ENCODE measurements at regions not wholly inside any gene's neighbourhood (a gene's known extent, or its start where the extent isn't known, plus 50 kb on each side); places are given as distances from the start of the nearest gene placed in this dataset.

DNA sequence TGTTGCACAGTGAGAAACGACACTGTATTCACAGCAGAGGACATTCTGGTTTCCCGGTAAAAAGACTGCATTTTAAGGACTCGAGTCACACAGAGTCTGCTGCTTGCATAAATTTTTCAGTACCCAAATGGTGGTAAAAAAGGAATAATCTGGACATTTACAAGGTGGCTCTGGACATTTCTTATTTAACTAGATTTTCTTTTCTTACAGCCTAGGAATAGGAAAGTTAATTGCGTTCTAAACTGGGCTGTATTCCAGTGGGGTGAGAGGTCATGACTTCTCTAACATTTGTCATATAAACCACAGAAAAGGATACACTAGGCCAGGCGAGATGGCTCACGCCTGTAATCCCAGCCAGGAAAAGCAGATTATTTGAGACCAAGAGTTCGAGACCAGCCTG, 237.5 kb upstream of the KLF6 start:
- no peak overlapping the region for H3K27ac ChIP-seq (ENCODE audit: insufficient read depth, low read length, poor library complexity, severe bottlenecking)
- Mint-ChIP-seq H3K36me3 (peaks cover 7% of the 10 kb centered on the region), H3K4me1 (peaks cover 4 to 23% (median 11%) of the 10 kb centered on the region in 4 donors), H3K4me3 (no peak overlapping the region), H3K27me3 (no peaks in the 10 kb centered on the region), H3K27ac (no peak overlapping the region), H3K9me3 (no peaks in the 10 kb centered on the region)
- H3K4me3 ChIP-seq (ENCODE audit: low read depth, low read length) = no peak overlapping the region
- no peak for ATAC-seq (ENCODE audit: low read depth in 2 of 2)
- no peaks in the 10 kb centered on the region for H3K4me1 ChIP-seq (ENCODE audit: control insufficient read depth, insufficient read depth, low read length, poor library complexity, severe bottlenecking)
- H3K27me3 ChIP-seq (ENCODE audit: control insufficient read depth, insufficient read depth, low read length) = no peaks in the 10 kb centered on the region
- H3K9me3 ChIP-seq (ENCODE audit: control insufficient read depth in 2 of 2, low read length in 2 of 2) = no peaks in the 10 kb centered on the region
- no peaks in the 10 kb centered on the region for H3K36me3 ChIP-seq (ENCODE audit: control insufficient read depth, insufficient read depth, low read length)
- DNase-seq = no peak

DNA sequence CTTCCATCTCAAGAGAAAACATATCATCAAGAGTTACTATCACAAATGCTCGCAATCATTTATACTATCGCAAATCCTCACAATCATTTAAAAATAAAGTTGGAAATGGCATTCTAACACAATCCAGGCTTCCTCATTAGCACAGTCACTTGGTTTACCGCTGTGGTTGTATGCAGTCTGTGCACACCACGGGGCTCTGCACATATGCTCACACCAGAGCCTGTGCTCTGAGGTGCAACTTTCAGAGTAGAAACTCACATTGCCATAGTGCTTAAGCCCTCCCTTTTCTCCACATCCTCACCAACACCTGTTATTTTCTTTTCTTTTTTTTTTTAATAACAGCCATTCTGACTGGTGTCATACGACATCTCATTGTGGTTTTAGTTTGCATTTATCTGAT, 235.6 kb upstream of the KLF6 start:
- H3K36me3 Mint-ChIP-seq = peaks cover 7% of the 10 kb centered on the region
- H3K27me3 Mint-ChIP-seq = no peaks in the 10 kb centered on the region
- Histone ChIP-seq H3K27ac (ENCODE audit: insufficient read depth, low read length, poor library complexity, severe bottlenecking) (no peak overlapping the region), H3K36me3 (ENCODE audit: control insufficient read depth, insufficient read depth, low read length) (no peaks in the 10 kb centered on the region), H3K4me1 (ENCODE audit: control insufficient read depth, insufficient read depth, low read length, poor library complexity, severe bottlenecking) (no peaks in the 10 kb centered on the region), H3K27me3 (ENCODE audit: control insufficient read depth, insufficient read depth, low read length) (no peaks in the 10 kb centered on the region), H3K9me3 (ENCODE audit: control insufficient read depth in 2 of 2, low read length in 2 of 2) (no peaks in the 10 kb centered on the region), H3K4me3 (ENCODE audit: low read depth, low read length) (no peak overlapping the region)
- H3K4me3 Mint-ChIP-seq = peak overlapping the region in 1 of 4 donors; percentile 7
- peaks cover 4 to 18% (median 11%) of the 10 kb centered on the region in 4 donors for H3K4me1 Mint-ChIP-seq
- no peak overlapping the region for H3K27ac Mint-ChIP-seq
- no peak for DNase-seq
- peak in 1 of 2 donors; percentile 24 for ATAC-seq (ENCODE audit: low read depth in 2 of 2)
- H3K9me3 Mint-ChIP-seq = no peaks in the 10 kb centered on the region

DNA sequence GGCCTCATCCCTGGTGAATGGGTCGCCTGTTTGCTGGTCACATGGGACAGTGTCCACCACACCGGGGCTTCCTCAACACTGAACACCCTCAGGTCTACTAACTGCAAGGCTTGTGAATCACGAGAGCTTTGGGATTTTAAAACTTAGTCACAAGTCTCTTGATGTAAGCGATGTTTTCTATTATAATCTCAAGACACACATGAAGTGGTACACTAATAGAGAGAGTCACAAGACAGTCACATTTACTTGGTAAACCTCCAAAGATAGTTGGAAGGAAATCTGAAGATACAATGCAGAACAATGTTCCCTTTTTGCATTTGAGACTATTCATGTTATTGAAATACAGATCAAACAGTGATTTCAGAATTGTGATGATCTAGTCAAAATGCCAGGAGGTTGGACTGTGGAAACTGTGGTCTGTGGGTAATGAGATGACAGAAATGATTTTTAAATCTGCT, 233.1 kb upstream of the KLF6 start:
- Mint-ChIP-seq H3K36me3 (peaks cover 7% of the 10 kb centered on the region), H3K27ac (peak overlapping the region in 1 of 3 donors; percentile 41), H3K4me1 (peaks cover 10 to 22% (median 16%) of the 10 kb centered on the region in 4 donors), H3K4me3 (no peak overlapping the region), H3K9me3 (no peaks in the 10 kb centered on the region), H3K27me3 (no peaks in the 10 kb centered on the region)
- H3K27ac ChIP-seq (ENCODE audit: insufficient read depth, low read length, poor library complexity, severe bottlenecking) = no peak overlapping the region
- DNase-seq = no peak
- no peaks in the 10 kb centered on the region for H3K9me3 ChIP-seq (ENCODE audit: control insufficient read depth in 2 of 2, low read length in 2 of 2)
- no peaks in the 10 kb centered on the region for H3K4me1 ChIP-seq (ENCODE audit: control insufficient read depth, insufficient read depth, low read length, poor library complexity, severe bottlenecking)
- no peaks in the 10 kb centered on the region for H3K36me3 ChIP-seq (ENCODE audit: control insufficient read depth, insufficient read depth, low read length)
- no peak overlapping the region for H3K4me3 ChIP-seq (ENCODE audit: low read depth, low read length)
- H3K27me3 ChIP-seq (ENCODE audit: control insufficient read depth, insufficient read depth, low read length) = no peaks in the 10 kb centered on the region
- ATAC-seq (ENCODE audit: low read depth in 2 of 2) = no peak

DNA sequence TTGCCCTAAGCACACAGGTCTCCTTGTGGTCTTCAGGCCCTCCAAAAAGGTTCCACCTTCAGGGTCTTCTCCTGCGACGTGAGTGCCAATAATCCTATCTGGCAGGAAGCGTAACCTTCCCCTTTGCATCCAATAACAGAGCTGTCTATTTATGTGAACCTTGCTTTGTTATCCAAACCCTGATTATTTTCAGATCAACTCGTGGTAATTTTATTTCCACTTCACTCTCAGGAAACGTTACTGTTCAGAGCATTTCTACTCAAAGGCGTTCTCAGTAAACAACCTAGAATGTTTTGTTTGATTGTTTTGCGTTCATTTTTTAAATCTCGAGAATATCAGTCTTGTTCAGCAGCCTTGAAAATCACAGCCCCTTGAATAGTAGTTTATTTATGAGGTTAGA, 232.3 kb upstream of the KLF6 start:
- ATAC-seq (ENCODE audit: low read depth in 2 of 2) (no peak), DNase-seq (no peak)
- Mint-ChIP-seq H3K36me3 (peaks cover 7% of the 10 kb centered on the region), H3K27me3 (no peaks in the 10 kb centered on the region), H3K27ac (peak overlapping the region in 1 of 3 donors; percentile 41), H3K9me3 (no peaks in the 10 kb centered on the region), H3K4me3 (no peak overlapping the region), H3K4me1 (peaks cover 12 to 27% (median 18%) of the 10 kb centered on the region in 4 donors)
- no peaks in the 10 kb centered on the region for H3K9me3 ChIP-seq (ENCODE audit: control insufficient read depth in 2 of 2, low read length in 2 of 2)
- no peak overlapping the region for H3K27ac ChIP-seq (ENCODE audit: insufficient read depth, low read length, poor library complexity, severe bottlenecking)
- H3K4me1 ChIP-seq (ENCODE audit: control insufficient read depth, insufficient read depth, low read length, poor library complexity, severe bottlenecking) = no peaks in the 10 kb centered on the region
- no peak overlapping the region for H3K4me3 ChIP-seq (ENCODE audit: low read depth, low read length)
- H3K27me3 ChIP-seq (ENCODE audit: control insufficient read depth, insufficient read depth, low read length) = no peaks in the 10 kb centered on the region
- H3K36me3 ChIP-seq (ENCODE audit: control insufficient read depth, insufficient read depth, low read length) = no peaks in the 10 kb centered on the region

DNA sequence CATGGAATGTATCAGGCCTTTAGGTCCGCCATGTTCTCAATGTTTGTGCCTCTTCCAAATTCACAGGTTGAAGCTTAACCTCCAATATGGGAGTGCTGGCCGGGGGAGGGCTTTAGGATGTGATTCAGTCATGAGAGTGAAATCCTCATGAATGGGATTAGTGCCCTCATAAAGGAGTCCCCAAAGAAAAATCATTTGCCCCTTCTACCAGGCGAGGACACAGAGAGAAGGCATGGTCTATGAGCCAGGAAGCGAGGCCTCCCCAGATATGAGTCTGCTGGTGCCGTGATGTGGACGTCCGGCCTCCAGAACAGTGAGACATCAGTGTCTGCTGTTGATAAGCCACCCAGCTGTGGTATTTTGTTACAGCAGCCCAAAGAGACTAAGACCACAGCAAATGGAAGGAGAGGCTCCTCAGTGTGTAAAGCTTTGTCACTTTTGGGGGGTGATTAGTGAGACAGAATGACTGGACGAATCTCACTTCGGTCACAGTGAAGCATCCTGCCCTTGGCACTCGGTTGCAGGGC, 231.3 kb upstream of the KLF6 start:
- Mint-ChIP-seq H3K4me1 (peaks cover 12 to 27% (median 18%) of the 10 kb centered on the region in 4 donors), H3K4me3 (no peak overlapping the region), H3K27ac (no peak overlapping the region), H3K36me3 (peaks cover 5% of the 10 kb centered on the region), H3K9me3 (no peaks in the 10 kb centered on the region), H3K27me3 (no peaks in the 10 kb centered on the region)
- ATAC-seq (ENCODE audit: low read depth in 2 of 2) (no peak), DNase-seq (no peak)
- Histone ChIP-seq H3K36me3 (ENCODE audit: control insufficient read depth, insufficient read depth, low read length) (no peaks in the 10 kb centered on the region), H3K9me3 (ENCODE audit: control insufficient read depth in 2 of 2, low read length in 2 of 2) (no peaks in the 10 kb centered on the region), H3K4me1 (ENCODE audit: control insufficient read depth, insufficient read depth, low read length, poor library complexity, severe bottlenecking) (no peaks in the 10 kb centered on the region), H3K27me3 (ENCODE audit: control insufficient read depth, insufficient read depth, low read length) (no peaks in the 10 kb centered on the region), H3K27ac (ENCODE audit: insufficient read depth, low read length, poor library complexity, severe bottlenecking) (no peak overlapping the region), H3K4me3 (ENCODE audit: low read depth, low read length) (no peak overlapping the region)

DNA sequence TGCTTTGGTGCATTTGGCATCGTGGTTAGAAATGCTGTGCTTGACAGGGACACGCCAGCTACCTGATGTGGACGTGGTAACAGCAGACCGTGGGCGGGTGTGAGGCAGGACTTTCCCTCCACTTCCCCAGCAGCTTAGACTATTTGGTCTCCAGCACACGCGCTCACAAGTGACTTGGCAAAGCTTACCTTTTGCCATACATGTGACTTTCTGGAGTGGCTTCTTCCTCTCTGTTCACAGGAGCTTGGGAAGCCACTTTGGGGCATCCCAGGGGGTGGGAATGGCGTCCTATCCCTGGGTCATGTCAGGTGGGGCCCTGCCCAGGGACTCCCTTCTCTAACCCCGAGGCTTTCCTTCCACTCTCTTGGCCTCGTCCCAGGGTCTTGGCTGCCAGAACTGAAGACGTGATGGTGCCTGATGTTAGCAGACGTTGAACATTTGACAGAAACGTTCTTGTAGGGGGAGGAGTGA, 228.7 kb upstream of the KLF6 start:
- ATAC-seq (ENCODE audit: low read depth in 2 of 2) = no peak
- Mint-ChIP-seq H3K9me3 (no peaks in the 10 kb centered on the region), H3K27me3 (no peaks in the 10 kb centered on the region), H3K36me3 (no peaks in the 10 kb centered on the region), H3K4me1 (peaks cover 6 to 23% (median 12%) of the 10 kb centered on the region in 4 donors), H3K27ac (peak overlapping the region in 2 of 3 donors; percentile 52 to 56), H3K4me3 (no peak overlapping the region)
- Histone ChIP-seq H3K36me3 (ENCODE audit: control insufficient read depth, insufficient read depth, low read length) (no peaks in the 10 kb centered on the region), H3K4me1 (ENCODE audit: control insufficient read depth, insufficient read depth, low read length, poor library complexity, severe bottlenecking) (no peaks in the 10 kb centered on the region), H3K27ac (ENCODE audit: insufficient read depth, low read length, poor library complexity, severe bottlenecking) (no peak overlapping the region), H3K27me3 (ENCODE audit: control insufficient read depth, insufficient read depth, low read length) (no peaks in the 10 kb centered on the region), H3K4me3 (ENCODE audit: low read depth, low read length) (no peak overlapping the region), H3K9me3 (ENCODE audit: control insufficient read depth in 2 of 2, low read length in 2 of 2) (no peaks in the 10 kb centered on the region)
- DNase-seq = peak in 1 of 3 donors; percentile 16

DNA sequence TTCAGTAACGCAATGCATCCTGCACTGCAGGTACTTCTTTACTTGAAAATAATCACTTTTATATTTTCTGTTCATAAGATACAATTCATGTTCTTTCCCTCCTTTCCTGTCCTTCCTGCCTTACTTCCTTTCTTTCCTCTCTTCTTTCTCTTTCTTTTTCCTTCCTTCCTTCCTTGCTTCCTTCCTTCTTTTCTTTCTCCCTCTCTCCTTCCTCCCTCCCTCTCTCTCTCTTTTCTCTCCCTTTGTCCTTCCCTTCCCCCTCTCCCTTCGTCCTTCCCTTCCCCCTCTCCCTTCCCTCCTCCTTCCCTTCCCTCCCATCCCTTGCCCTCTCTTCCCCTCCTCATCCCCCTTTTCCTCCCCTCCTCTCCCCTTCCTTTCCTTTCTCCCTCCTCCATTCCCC, 227.8 kb upstream of the KLF6 start:
- ATAC-seq (ENCODE audit: low read depth in 2 of 2) = no peak
- no peak for DNase-seq
- Histone ChIP-seq H3K36me3 (ENCODE audit: control insufficient read depth, insufficient read depth, low read length) (no peaks in the 10 kb centered on the region), H3K4me3 (ENCODE audit: low read depth, low read length) (no peak overlapping the region), H3K27ac (ENCODE audit: insufficient read depth, low read length, poor library complexity, severe bottlenecking) (no peak overlapping the region), H3K9me3 (ENCODE audit: control insufficient read depth in 2 of 2, low read length in 2 of 2) (no peaks in the 10 kb centered on the region), H3K4me1 (ENCODE audit: control insufficient read depth, insufficient read depth, low read length, poor library complexity, severe bottlenecking) (no peaks in the 10 kb centered on the region), H3K27me3 (ENCODE audit: control insufficient read depth, insufficient read depth, low read length) (no peaks in the 10 kb centered on the region)
- peak overlapping the region in 1 of 3 donors; percentile 74 for H3K27ac Mint-ChIP-seq
- no peaks in the 10 kb centered on the region for H3K27me3 Mint-ChIP-seq
- H3K36me3 Mint-ChIP-seq = no peaks in the 10 kb centered on the region
- no peak overlapping the region for H3K4me3 Mint-ChIP-seq
- H3K9me3 Mint-ChIP-seq = no peaks in the 10 kb centered on the region
- H3K4me1 Mint-ChIP-seq = peaks cover 4 to 16% (median 8%) of the 10 kb centered on the region in 4 donors

DNA sequence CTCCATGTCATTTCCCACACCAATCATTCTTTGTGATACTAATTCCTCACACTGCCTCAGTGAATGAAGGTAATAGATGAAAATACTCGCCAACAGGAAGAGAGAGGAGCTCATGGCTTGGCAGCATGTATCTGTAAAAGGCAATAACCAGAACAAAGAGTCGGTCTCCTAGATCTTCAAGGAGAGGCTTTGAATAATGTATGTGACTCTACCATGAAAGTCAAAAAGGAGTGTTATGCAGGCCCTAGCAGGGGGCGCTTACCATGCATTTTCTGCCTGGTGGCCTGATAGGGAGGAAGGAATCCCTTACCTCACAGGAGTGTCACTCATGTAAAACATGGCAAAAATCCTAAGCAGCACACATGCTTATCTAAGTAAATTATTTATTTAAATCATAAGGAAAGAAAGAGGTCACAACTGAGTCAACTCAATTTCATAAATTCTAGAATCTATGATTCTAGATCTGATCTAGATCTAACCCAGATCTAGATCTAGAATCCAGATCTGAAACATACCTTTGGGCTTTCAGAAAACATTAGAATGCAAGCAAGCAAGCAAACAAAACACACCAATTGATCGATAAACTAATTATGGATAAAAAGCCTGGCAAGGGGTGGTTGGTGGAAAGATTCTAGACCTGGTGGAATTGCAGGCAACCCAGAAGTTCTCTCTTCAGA, 226.3 kb upstream of the KLF6 start:
- Histone ChIP-seq H3K4me3 (ENCODE audit: low read depth, low read length) (no peak overlapping the region), H3K36me3 (ENCODE audit: control insufficient read depth, insufficient read depth, low read length) (no peaks in the 10 kb centered on the region), H3K27ac (ENCODE audit: insufficient read depth, low read length, poor library complexity, severe bottlenecking) (no peak overlapping the region), H3K4me1 (ENCODE audit: control insufficient read depth, insufficient read depth, low read length, poor library complexity, severe bottlenecking) (no peaks in the 10 kb centered on the region), H3K9me3 (ENCODE audit: control insufficient read depth in 2 of 2, low read length in 2 of 2) (no peaks in the 10 kb centered on the region), H3K27me3 (ENCODE audit: control insufficient read depth, insufficient read depth, low read length) (no peaks in the 10 kb centered on the region)
- Mint-ChIP-seq H3K27ac (peak overlapping the region in 1 of 3 donors; percentile 77), H3K4me3 (no peak overlapping the region), H3K9me3 (no peaks in the 10 kb centered on the region), H3K4me1 (peaks cover 4 to 13% (median 8%) of the 10 kb centered on the region in 4 donors), H3K27me3 (no peaks in the 10 kb centered on the region), H3K36me3 (no peaks in the 10 kb centered on the region)
- ATAC-seq (ENCODE audit: low read depth in 2 of 2) (no peak), DNase-seq (no peak)

Data from CD4-positive, CD25-positive, alpha-beta regulatory T cell (primary cell).